Endothelial cell of umbilical vein (primary cell): ENCODE measurements at regions not wholly inside any gene's neighbourhood (a gene's known extent, or its start where the extent isn't known, plus 50 kb on each side); places are given as distances from the start of the nearest gene placed in this dataset.

Experiments used
- EZH2 ChIP-seq: IDR thresholded peaks from 2 replicates; pipeline ENCODE4 v1.6.1; 2012; ENCODE audit warnings: borderline replicate concordance, low read depth, mild to moderate bottlenecking, moderate library complexity, low read length, inconsistent platforms; ENCODE audit not compliant: severe bottlenecking
- FOS ChIP-seq: IDR thresholded peaks from 2 replicates; pipeline ENCODE4 v1.6.1; 2011; ENCODE audit warnings: mild to moderate bottlenecking, low read length, moderate library complexity, borderline replicate concordance; ENCODE audit not compliant: insufficient read depth
- GATA2 ChIP-seq: IDR thresholded peaks from 2 replicates; pipeline ENCODE4 v1.7.0; 2011; ENCODE audit warnings: low read depth, mild to moderate bottlenecking, moderate library complexity, mixed read lengths, low read length; ENCODE audit not compliant: insufficient read length, insufficient read depth
- JUN ChIP-seq: IDR thresholded peaks from 2 replicates; pipeline ENCODE4 v1.6.1; 2011; ENCODE audit warnings: borderline replicate concordance, low read depth; ENCODE audit not compliant: insufficient read length, insufficient read depth
- MYC ChIP-seq: IDR thresholded peaks from one replicate; pipeline ENCODE4 v1.6.1; 2011; ENCODE audit warnings: mild to moderate bottlenecking, low read depth, low read length
- POLR2A ChIP-seq: IDR thresholded peaks from 2 replicates; pipeline ENCODE4 v1.6.1; 2012; ENCODE audit warnings: low read depth, mild to moderate bottlenecking, control low read depth, low read length
- POLR2AphosphoS5 ChIP-seq: IDR thresholded peaks from 2 replicates; pipeline ENCODE4 v1.6.1; 2012; ENCODE audit warnings: low read depth, mild to moderate bottlenecking, control low read depth, low read length, moderate library complexity; ENCODE audit not compliant: insufficient read depth
- TF ChIP-seq, protein P1 (sequence below), 2 donors: IDR thresholded peaks; 1 replicate in 1 of 2; 2 replicates in 1 of 2; pipeline ENCODE4 v1.5.1; 2011; ENCODE audit warnings: low read length in 2 of 2, mild to moderate bottlenecking in 2 of 2, moderate library complexity in 2 of 2, control low read depth in 1 of 2, inconsistent platforms in 1 of 2, low read depth in 1 of 2; ENCODE audit not compliant: insufficient read depth in 1 of 2; ENCODE audit errors: extremely low read depth in 1 of 2
- TF ChIP-seq, protein P2 (sequence below): IDR thresholded peaks from 2 replicates; pipeline ENCODE4 v1.6.1; 2011; ENCODE audit not compliant: insufficient read depth, insufficient read length

DNA sequence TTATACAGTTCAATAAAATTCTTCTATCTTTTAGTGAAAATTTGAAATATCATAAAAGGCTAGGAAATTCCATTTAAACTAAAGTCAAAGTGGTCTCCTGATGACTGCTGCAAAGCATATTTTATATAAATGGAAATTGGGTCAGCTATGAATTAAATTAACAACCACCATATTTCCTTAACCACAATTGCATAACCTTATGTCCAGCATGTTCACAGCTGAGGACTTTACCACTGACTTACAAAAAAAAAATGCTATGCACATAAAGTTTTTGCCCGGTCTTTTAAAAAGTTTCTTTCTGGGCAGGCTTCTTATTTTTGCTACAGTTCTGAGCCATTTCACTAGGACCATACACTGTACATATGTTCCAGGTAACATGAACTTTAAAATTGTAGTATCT is 208.6 kb upstream of the RGMB start:
- TF ChIP-seq EZH2 (no peak), MYC (no peak), POLR2A (no peak), JUN (no peak), POLR2AphosphoS5 (no peak), GATA2 (no peak), FOS (no peak)
- TF ChIP-seq, protein P1, sequence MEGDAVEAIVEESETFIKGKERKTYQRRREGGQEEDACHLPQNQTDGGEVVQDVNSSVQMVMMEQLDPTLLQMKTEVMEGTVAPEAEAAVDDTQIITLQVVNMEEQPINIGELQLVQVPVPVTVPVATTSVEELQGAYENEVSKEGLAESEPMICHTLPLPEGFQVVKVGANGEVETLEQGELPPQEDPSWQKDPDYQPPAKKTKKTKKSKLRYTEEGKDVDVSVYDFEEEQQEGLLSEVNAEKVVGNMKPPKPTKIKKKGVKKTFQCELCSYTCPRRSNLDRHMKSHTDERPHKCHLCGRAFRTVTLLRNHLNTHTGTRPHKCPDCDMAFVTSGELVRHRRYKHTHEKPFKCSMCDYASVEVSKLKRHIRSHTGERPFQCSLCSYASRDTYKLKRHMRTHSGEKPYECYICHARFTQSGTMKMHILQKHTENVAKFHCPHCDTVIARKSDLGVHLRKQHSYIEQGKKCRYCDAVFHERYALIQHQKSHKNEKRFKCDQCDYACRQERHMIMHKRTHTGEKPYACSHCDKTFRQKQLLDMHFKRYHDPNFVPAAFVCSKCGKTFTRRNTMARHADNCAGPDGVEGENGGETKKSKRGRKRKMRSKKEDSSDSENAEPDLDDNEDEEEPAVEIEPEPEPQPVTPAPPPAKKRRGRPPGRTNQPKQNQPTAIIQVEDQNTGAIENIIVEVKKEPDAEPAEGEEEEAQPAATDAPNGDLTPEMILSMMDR (IDR thresholded peaks at IDR 0.05; ENCODE audit: extremely low read depth in 1 of 2, insufficient read depth in 1 of 2, low read depth in 1 of 2, low read length in 2 of 2): no peak
- TF ChIP-seq, protein P2, sequence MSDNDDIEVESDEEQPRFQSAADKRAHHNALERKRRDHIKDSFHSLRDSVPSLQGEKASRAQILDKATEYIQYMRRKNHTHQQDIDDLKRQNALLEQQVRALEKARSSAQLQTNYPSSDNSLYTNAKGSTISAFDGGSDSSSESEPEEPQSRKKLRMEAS: no peak
